ENCODE measurements at regions not wholly inside any gene's neighbourhood (a gene's known extent, or its start where the extent isn't known, plus 50 kb on each side); places are given as distances from the start of the nearest gene placed in this dataset.

DNA sequence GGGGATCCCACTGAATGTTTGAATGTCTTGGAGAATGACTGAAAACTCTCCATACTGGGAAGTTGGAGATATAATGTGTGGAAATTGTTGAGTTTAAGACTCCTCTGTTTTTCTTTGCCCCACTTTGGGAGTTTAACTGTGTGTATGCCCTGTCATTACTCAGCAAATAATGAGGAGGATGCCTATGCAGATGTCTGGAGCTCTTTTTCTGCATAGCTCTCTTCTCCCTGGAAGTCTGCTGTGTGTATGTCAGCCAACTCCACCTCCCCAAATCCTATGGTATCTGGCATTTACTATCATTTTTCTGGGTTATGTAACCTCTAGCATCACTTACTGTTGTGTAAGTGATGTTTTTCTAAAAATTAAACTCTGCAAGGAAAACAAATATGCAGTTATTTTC lies 122.2 kb downstream of the ANKRD7 start:
- TF ChIP-seq, protein P1, sequence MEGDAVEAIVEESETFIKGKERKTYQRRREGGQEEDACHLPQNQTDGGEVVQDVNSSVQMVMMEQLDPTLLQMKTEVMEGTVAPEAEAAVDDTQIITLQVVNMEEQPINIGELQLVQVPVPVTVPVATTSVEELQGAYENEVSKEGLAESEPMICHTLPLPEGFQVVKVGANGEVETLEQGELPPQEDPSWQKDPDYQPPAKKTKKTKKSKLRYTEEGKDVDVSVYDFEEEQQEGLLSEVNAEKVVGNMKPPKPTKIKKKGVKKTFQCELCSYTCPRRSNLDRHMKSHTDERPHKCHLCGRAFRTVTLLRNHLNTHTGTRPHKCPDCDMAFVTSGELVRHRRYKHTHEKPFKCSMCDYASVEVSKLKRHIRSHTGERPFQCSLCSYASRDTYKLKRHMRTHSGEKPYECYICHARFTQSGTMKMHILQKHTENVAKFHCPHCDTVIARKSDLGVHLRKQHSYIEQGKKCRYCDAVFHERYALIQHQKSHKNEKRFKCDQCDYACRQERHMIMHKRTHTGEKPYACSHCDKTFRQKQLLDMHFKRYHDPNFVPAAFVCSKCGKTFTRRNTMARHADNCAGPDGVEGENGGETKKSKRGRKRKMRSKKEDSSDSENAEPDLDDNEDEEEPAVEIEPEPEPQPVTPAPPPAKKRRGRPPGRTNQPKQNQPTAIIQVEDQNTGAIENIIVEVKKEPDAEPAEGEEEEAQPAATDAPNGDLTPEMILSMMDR (IDR thresholded peaks at IDR 0.05), result no peak
- no peak for TF ChIP-seq POLR2AphosphoS5 (IDR thresholded peaks at IDR 0.05)
- no peak for TF ChIP-seq POLR2A (IDR thresholded peaks at IDR 0.05)
- TF ChIP-seq EP300 (IDR thresholded peaks at IDR 0.05), result no peak
